HL-60 (cell line): ENCODE measurements at regions not wholly inside any gene's neighbourhood (a gene's known extent, or its start where the extent isn't known, plus 50 kb on each side); places are given as distances from the start of the nearest gene placed in this dataset.

Experiments
- DNase-seq, 2 experiments: peaks; one replicate each; pipeline ENCODE4 v3.0.0-alpha.2; 2010 to 2020; ENCODE audit warnings: low read depth in 1 of 2, low spot score in 1 of 2
- H3K27ac ChIP-seq: fragments of 250-450 bp; sonication (Bioruptor Pico); replicated peaks from 2 replicates; pipeline ENCODE4 v1.5.1; 2020; ENCODE audit warnings: mild to moderate bottlenecking, moderate library complexity
- H3K27me3 ChIP-seq: fragments of 250-450 bp; sonication (Bioruptor Pico); 2 replicates; pipeline ENCODE4 v1.5.1; 2021; ENCODE audit warnings: mild to moderate bottlenecking, moderate library complexity; ENCODE audit not compliant: insufficient read depth, poor library complexity, severe bottlenecking
- H3K4me3 ChIP-seq: replicated peaks from 2 replicates; pipeline ENCODE4 v1.5.1; 2011; ENCODE audit warnings: mild to moderate bottlenecking, control low read depth, low read length; ENCODE audit not compliant: insufficient read depth
- CTCF ChIP-seq: IDR thresholded peaks from one replicate; pipeline ENCODE4 v1.5.1; 2011; ENCODE audit warnings: low read length, control low read depth, inconsistent platforms; ENCODE audit not compliant: insufficient read depth
- GABPA ChIP-seq: IDR thresholded peaks from 2 replicates; pipeline ENCODE4 v1.6.1; 2012; ENCODE audit warnings: low read depth
- POLR2AphosphoS5 ChIP-seq: IDR thresholded peaks from 2 replicates; pipeline ENCODE4 v1.6.1; 2012; ENCODE audit warnings: low read depth
- REST ChIP-seq: IDR thresholded peaks from 2 replicates; pipeline ENCODE4 v1.6.1; 2012; ENCODE audit warnings: low read depth; ENCODE audit not compliant: insufficient replicate concordance
- SPI1 ChIP-seq: IDR thresholded peaks from 2 replicates; pipeline ENCODE4 v1.6.1; 2012; ENCODE audit warnings: low read depth, mild to moderate bottlenecking, borderline replicate concordance

- no peak overlapping the region for H3K4me3 ChIP-seq
- peak; percentile 34 to 50 for DNase-seq
- no peak overlapping the region for H3K27ac ChIP-seq
- TF ChIP-seq GABPA (no peak), CTCF (peak; percentile 81)
- no peaks in the 10 kb centered on the region for H3K27me3 ChIP-seq
These were observed 88.2 kb upstream of the TNIP3 start for GRCh38 chr4:121252224-121252806.

- H3K27me3 ChIP-seq, result no peaks in the 10 kb centered on the region
- no peak for DNase-seq
These were observed 84.6 kb upstream of the TNIP3 start for GRCh38 chr4:121248747-121249146.

GRCh38 chr4:121246698-121247097, 82.6 kb upstream of the TNIP3 start:
- no peak for DNase-seq
- no peaks in the 10 kb centered on the region for H3K27me3 ChIP-seq
- no peak overlapping the region for H3K27ac ChIP-seq
- no peak for TF ChIP-seq GABPA
- no peak for TF ChIP-seq SPI1
- no peak for TF ChIP-seq CTCF
- no peak for TF ChIP-seq REST
- no peak for TF ChIP-seq POLR2AphosphoS5
- H3K4me3 ChIP-seq, result no peak overlapping the region

More at GRCh38 chr4:121248747-121249146, 84.6 kb upstream of the TNIP3 start:
- TF ChIP-seq SPI1 (no peak), GABPA (no peak), REST (no peak), CTCF (no peak), POLR2AphosphoS5 (no peak)
- H3K27ac ChIP-seq, result no peak overlapping the region
- no peak overlapping the region for H3K4me3 ChIP-seq

GRCh38 chr4:121243485-121243884, 79.4 kb upstream of the TNIP3 start:
- no peak overlapping the region for H3K4me3 ChIP-seq

More at GRCh38 chr4:121243485-121243884, 79.4 kb upstream of the TNIP3 start:
- DNase-seq, result no peak
- Histone ChIP-seq H3K27ac (no peak overlapping the region), H3K27me3 (no peaks in the 10 kb centered on the region)
- TF ChIP-seq CTCF (no peak), REST (no peak), SPI1 (no peak), POLR2AphosphoS5 (no peak), GABPA (no peak)
